Thyroid gland (tissue), 4 donors: ENCODE measurements at regions not wholly inside any gene's neighbourhood (a gene's known extent, or its start where the extent isn't known, plus 50 kb on each side); places are given as distances from the start of the nearest gene placed in this dataset.

Experiments used
- DNase-seq, 2 donors: peaks; one replicate each; pipeline ENCODE4 v3.0.0-alpha.2; 2019
- H3K27ac ChIP-seq, 3 donors: fragments of 200-600 bp; sonication (generic); 1 replicate in 2 of 3; 2 replicates in 1 of 3; pipeline ENCODE4 v1.5.1; 2016 to 2019; ENCODE audit warnings: mild to moderate bottlenecking in 1 of 3, moderate library complexity in 1 of 3
- H3K27me3 ChIP-seq: fragments of 200-600 bp; sonication (generic); one replicate; pipeline ENCODE4 v1.5.1; 2019
- H3K36me3 ChIP-seq, 2 donors: fragments of 200-600 bp; sonication (generic); one replicate each; pipeline ENCODE4 v1.5.1; 2016 to 2019
- H3K4me1 ChIP-seq, 2 donors: fragments of 200-600 bp; sonication (generic); one replicate each; pipeline ENCODE4 v1.5.1; 2017 to 2019
- H3K4me3 ChIP-seq, 3 donors: fragments of 200-600 bp; sonication (generic); replicated peaks in 1 of 3; 1 replicate in 2 of 3; 2 replicates in 1 of 3; pipeline ENCODE4 v1.5.1; 2016; ENCODE audit warnings: mild to moderate bottlenecking in 1 of 3
- H3K9me3 ChIP-seq: fragments of 200-600 bp; sonication (generic); one replicate; pipeline ENCODE4 v1.5.1; 2017
- CTCF ChIP-seq, 6 experiments: fragments of 200-600 bp in 3 of 6; fragments of 450-650 bp in 3 of 6; sonication (generic) in 3 of 6; IDR thresholded peaks; one replicate each; pipeline ENCODE4 v1.5.1; 2016 to 2019; ENCODE audit warnings: antibody characterized with exemption in 6 of 6, mild to moderate bottlenecking in 2 of 6, inconsistent platforms in 1 of 6, moderate library complexity in 1 of 6
- POLR2A ChIP-seq, 2 donors: fragments of 450-650 bp; IDR thresholded peaks; one replicate each; pipeline ENCODE4 v1.6.1; 2017; ENCODE audit warnings: antibody characterized with exemption in 2 of 2, mild to moderate bottlenecking in 2 of 2, moderate library complexity in 1 of 2
- WGBS, 2 donors: methylation state at CpG; one replicate each; pipeline ENCODE4 v1.1.5; 2017; 5-methylcytosine and 5-hydroxymethylcytosine counted together
- intact Hi-C: fragments of 100-400 bp; cut with DNase I; formaldehyde crosslinking; loops from one replicate; pipeline ENCODE4 v1.15.1; 2023

GRCh38 chr15:62288361-62289017, 123.4 kb upstream of the C2CD4B start:
- intact Hi-C loops, result no loop called here
- TF ChIP-seq CTCF (IDR thresholded peaks at IDR 0.05) (no peak), POLR2A (IDR thresholded peaks at IDR 0.05) (no peak)
- 85 to 91% methylated on average over 6 of the region's 6 CpGs for WGBS, 2 donors
- H3K27me3 ChIP-seq, result no peaks in the 10 kb centered on the region
- DNase-seq, result no peak
- no peak overlapping the region for H3K27ac ChIP-seq
- no peak overlapping the region for H3K4me3 ChIP-seq
- H3K36me3 ChIP-seq, result no peaks in the 10 kb centered on the region
- H3K4me1 ChIP-seq, result no peaks in the 10 kb centered on the region
- H3K9me3 ChIP-seq, result no peaks in the 10 kb centered on the region

- DNase-seq, result no peak
- H3K27me3 ChIP-seq, result no peaks in the 10 kb centered on the region
- H3K36me3 ChIP-seq, result no peaks in the 10 kb centered on the region
- no peak overlapping the region for H3K4me3 ChIP-seq
- WGBS, 2 donors, result 56 to 60% methylated on average over 2 of the region's 2 CpGs
- H3K9me3 ChIP-seq, result no peaks in the 10 kb centered on the region
- no peaks in the 10 kb centered on the region for H3K4me1 ChIP-seq
- intact Hi-C loops, result no loop called here
- TF ChIP-seq CTCF (IDR thresholded peaks at IDR 0.05), result no peak
- no peak for TF ChIP-seq POLR2A (IDR thresholded peaks at IDR 0.05)
- H3K27ac ChIP-seq, result no peak overlapping the region
Observed at GRCh38 chr15:62291262-62291661, 126.2 kb upstream of the C2CD4B start.

GRCh38 chr15:62296756-62297507, 131.8 kb upstream of the C2CD4B start:
- 76 to 77% methylated on average over 12 of the region's 12 CpGs for WGBS, 2 donors
- Histone ChIP-seq H3K36me3 (no peaks in the 10 kb centered on the region), H3K4me3 (no peak overlapping the region)

GRCh38 chr15:62297522-62297921, 132.4 kb upstream of the C2CD4B start:
- TF ChIP-seq CTCF (IDR thresholded peaks at IDR 0.05) (no peak), POLR2A (IDR thresholded peaks at IDR 0.05) (no peak)
- no peak for DNase-seq
- intact Hi-C loops, result no loop called here
- Histone ChIP-seq H3K4me3 (no peak overlapping the region), H3K36me3 (no peaks in the 10 kb centered on the region), H3K27ac (no peak overlapping the region), H3K27me3 (no peaks in the 10 kb centered on the region), H3K4me1 (peaks cover 11 to 18% of the 10 kb centered on the region in 2 donors), H3K9me3 (no peaks in the 10 kb centered on the region)
- WGBS, 2 donors, result 95 to 100% methylated on average over 1 of the region's 1 CpG

More at GRCh38 chr15:62296756-62297507, 131.8 kb upstream of the C2CD4B start:
- Histone ChIP-seq H3K27me3 (no peaks in the 10 kb centered on the region), H3K4me1 (peaks cover 10 to 18% of the 10 kb centered on the region in 2 donors), H3K9me3 (no peaks in the 10 kb centered on the region), H3K27ac (no peak overlapping the region)
- TF ChIP-seq POLR2A (IDR thresholded peaks at IDR 0.05) (no peak), CTCF (IDR thresholded peaks at IDR 0.05) (no peak)
- intact Hi-C loops, result no loop called here
- no peak for DNase-seq

GRCh38 chr15:62297933-62298332, 132.8 kb upstream of the C2CD4B start:
- Histone ChIP-seq H3K9me3 (no peaks in the 10 kb centered on the region), H3K36me3 (no peaks in the 10 kb centered on the region), H3K27me3 (no peaks in the 10 kb centered on the region), H3K4me3 (no peak overlapping the region), H3K4me1 (peaks cover 15 to 18% of the 10 kb centered on the region in 2 donors), H3K27ac (no peak overlapping the region)
- intact Hi-C loops, result no loop called here
- TF ChIP-seq CTCF (IDR thresholded peaks at IDR 0.05) (no peak), POLR2A (IDR thresholded peaks at IDR 0.05) (no peak)
- no peak for DNase-seq
- WGBS, 2 donors, result 84 to 90% methylated on average over 5 of the region's 5 CpGs
